ENCODE measurements at regions not wholly inside any gene's neighbourhood (a gene's known extent, or its start where the extent isn't known, plus 50 kb on each side); places are given as distances from the start of the nearest gene placed in this dataset.

DNA sequence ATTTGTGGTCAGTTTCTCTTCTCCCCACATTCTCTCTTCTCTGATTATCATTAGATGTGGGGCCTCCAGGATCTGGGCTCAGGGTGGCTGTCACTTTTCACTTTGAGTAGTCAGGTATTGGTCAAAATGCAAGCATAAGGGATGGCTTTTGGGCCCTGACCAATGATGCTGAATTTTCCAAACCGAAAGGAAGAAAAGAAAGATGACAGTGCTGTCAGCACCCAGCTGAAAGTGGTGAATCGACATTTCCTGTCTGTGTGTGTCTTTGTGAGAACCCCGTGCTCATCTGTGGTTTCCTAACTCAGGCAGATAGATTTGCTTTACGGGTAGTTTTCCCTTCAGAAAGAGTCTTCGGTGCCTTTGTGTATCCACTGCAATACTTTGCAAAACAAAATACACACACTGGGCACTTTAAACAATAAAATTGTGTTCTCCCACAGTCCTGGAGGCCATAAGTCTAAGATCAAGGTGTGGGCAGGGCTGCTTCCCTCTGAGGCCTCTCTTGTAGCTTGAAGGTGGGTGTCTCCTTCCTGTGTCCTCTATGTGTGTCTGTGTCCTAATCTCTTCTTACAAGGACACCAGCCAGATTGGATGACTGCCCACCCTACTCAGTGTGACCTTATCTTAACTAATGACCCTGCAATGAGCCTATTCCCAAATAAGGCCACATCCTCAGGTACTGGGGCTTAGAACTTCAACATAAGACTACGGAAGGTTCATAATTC, 274.8 kb upstream of the AJAP1 start:
- Histone ChIP-seq H3K9ac (ENCODE audit: low read length) (no peak overlapping the region), H3K27me3 (ENCODE audit: control insufficient read depth, insufficient read depth, low read length) (no peaks in the 10 kb centered on the region), H3K36me3 (ENCODE audit: control insufficient read depth, low read depth, low read length) (no peaks in the 10 kb centered on the region), H3K4me3 (ENCODE audit: low read length) (no peak overlapping the region), H3K4me1 (ENCODE audit: control insufficient read depth, low read depth, low read length) (no peaks in the 10 kb centered on the region), H3K27ac (ENCODE audit: low read length) (no peak overlapping the region), H3K9me3 (ENCODE audit: control insufficient read depth, low read depth, low read length) (peaks cover 9% of the 10 kb centered on the region)

DNA sequence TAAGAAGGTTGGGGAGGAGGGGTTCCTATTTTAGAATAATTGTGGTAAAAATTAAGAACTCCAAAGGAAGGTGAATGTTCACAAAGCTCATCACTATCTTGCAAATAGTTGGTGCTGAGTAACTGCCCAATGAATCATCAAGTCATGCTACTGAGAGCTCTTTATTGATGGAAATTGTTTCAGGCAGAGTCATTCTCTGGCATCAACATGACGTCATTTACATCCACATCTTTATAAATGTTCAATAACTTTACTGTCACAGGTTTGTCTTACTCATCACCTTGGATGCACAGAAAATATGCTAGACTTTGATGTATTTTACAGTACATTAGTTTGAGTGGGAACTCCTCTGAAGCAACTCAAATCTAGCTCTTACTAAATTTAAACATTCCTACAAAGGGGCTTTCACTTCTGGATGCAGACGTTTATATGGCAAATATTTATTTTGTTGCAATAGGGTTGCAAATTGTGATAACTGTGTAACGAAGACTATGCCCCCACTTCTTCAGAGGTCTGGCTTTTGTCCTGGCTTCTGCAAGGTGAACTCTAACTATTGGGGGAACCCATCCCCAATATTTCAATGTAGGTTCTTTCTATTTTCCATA, 273.7 kb upstream of the AJAP1 start:
- no peak overlapping the region for H3K9ac ChIP-seq (ENCODE audit: low read length)
- no peak overlapping the region for H3K4me3 ChIP-seq (ENCODE audit: low read length)
- H3K27me3 ChIP-seq (ENCODE audit: control insufficient read depth, insufficient read depth, low read length), result no peaks in the 10 kb centered on the region
- H3K4me1 ChIP-seq (ENCODE audit: control insufficient read depth, low read depth, low read length), result no peaks in the 10 kb centered on the region
- H3K36me3 ChIP-seq (ENCODE audit: control insufficient read depth, low read depth, low read length), result no peaks in the 10 kb centered on the region
- H3K9me3 ChIP-seq (ENCODE audit: control insufficient read depth, low read depth, low read length), result peaks cover 9% of the 10 kb centered on the region
- H3K27ac ChIP-seq (ENCODE audit: low read length), result no peak overlapping the region

DNA sequence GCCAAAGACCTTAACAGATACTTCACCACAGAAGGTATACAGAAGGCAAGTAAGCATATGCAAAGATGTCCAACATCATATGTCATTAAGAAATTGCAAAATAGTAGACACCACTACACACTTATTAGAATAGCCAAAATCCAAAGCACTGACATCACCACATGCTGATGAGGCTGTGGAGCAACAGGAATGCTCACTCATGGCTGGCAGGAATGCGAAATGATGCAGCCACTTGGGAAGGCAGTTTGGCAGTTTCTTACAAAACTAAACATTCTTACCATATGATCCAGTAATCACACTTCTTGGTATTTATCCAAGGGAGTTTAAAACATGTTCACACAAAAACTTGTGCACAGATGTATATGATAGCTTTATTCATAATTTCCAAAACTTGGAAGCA, 261.2 kb upstream of the AJAP1 start:
- Histone ChIP-seq H3K36me3 (ENCODE audit: control insufficient read depth, low read depth, low read length) (no peaks in the 10 kb centered on the region), H3K27me3 (ENCODE audit: control insufficient read depth, insufficient read depth, low read length) (no peaks in the 10 kb centered on the region), H3K9me3 (ENCODE audit: control insufficient read depth, low read depth, low read length) (peaks cover 20% of the 10 kb centered on the region), H3K4me1 (ENCODE audit: control insufficient read depth, low read depth, low read length) (peaks cover 14% of the 10 kb centered on the region), H3K9ac (ENCODE audit: low read length) (no peak overlapping the region), H3K4me3 (ENCODE audit: low read length) (no peak overlapping the region), H3K27ac (ENCODE audit: low read length) (no peak overlapping the region)

DNA sequence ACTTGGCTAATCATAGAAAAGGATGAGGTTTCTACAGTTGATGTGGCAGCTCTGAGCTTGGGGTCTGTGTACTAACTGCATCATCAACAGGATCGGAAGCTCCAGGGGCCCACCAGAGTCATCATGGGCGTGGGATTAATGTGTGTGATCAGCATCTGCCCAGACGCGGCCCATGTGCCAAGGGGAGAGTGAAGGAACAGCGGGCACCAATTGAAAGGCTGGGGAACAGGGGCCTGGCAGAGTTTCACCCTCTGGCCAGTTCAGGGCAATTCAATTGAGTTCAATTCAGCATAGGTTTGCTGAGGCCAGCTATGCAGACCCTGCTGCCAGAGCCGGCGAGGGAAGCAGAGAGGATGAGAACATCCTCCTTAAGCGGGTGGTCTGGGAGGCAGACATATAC, 260.0 kb upstream of the AJAP1 start:
- peaks cover 14% of the 10 kb centered on the region for H3K4me1 ChIP-seq (ENCODE audit: control insufficient read depth, low read depth, low read length)
- H3K9ac ChIP-seq (ENCODE audit: low read length), result no peak overlapping the region
- H3K27me3 ChIP-seq (ENCODE audit: control insufficient read depth, insufficient read depth, low read length), result no peaks in the 10 kb centered on the region
- H3K4me3 ChIP-seq (ENCODE audit: low read length), result no peak overlapping the region
- peaks cover 20% of the 10 kb centered on the region for H3K9me3 ChIP-seq (ENCODE audit: control insufficient read depth, low read depth, low read length)
- H3K27ac ChIP-seq (ENCODE audit: low read length), result no peak overlapping the region
- no peaks in the 10 kb centered on the region for H3K36me3 ChIP-seq (ENCODE audit: control insufficient read depth, low read depth, low read length)

DNA sequence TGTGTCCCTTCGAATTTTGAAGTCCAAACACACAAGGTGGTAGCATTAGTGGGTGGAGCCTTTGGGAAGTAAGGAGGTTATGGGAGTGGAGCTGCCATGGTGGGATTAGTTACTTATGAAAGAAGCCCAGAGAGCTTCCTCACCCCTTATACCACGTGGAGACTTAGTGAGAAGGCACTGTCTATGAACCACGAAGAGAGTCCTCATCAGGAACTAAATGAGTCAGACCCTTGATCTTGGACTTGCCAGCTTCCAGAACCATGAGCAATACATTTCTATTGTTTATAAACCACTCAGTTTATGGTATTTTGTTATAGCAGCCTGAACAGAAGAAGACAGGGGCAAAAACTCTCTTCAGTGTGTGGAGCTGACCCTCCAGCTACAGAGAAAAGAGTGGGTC, 259.3 kb upstream of the AJAP1 start:
- Histone ChIP-seq H3K9ac (ENCODE audit: low read length) (no peak overlapping the region), H3K27me3 (ENCODE audit: control insufficient read depth, insufficient read depth, low read length) (no peaks in the 10 kb centered on the region), H3K36me3 (ENCODE audit: control insufficient read depth, low read depth, low read length) (no peaks in the 10 kb centered on the region), H3K27ac (ENCODE audit: low read length) (no peak overlapping the region), H3K4me1 (ENCODE audit: control insufficient read depth, low read depth, low read length) (peaks cover 14% of the 10 kb centered on the region), H3K4me3 (ENCODE audit: low read length) (no peak overlapping the region), H3K9me3 (ENCODE audit: control insufficient read depth, low read depth, low read length) (peaks cover 20% of the 10 kb centered on the region)

DNA sequence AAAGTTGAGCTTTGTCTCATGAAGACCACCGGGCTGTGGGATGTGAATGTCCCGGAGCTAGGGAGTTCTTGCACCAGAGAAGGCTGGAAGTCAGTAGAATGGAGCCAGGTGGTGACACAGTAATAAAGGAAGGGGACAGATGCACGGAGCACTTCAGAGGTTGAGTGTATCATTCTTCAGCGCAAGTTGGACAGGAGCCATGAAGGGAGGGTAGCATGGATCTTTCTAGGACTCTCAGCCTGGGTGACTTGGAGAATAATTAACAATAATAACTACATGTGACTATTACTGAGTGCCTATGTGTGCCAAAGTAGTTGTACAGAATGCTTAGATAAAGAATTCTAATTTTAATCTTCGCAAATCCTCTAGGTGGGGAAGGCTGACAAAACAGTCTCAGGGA, 258.7 kb upstream of the AJAP1 start:
- Histone ChIP-seq H3K36me3 (ENCODE audit: control insufficient read depth, low read depth, low read length) (no peaks in the 10 kb centered on the region), H3K27ac (ENCODE audit: low read length) (no peak overlapping the region), H3K27me3 (ENCODE audit: control insufficient read depth, insufficient read depth, low read length) (no peaks in the 10 kb centered on the region), H3K9ac (ENCODE audit: low read length) (no peak overlapping the region), H3K9me3 (ENCODE audit: control insufficient read depth, low read depth, low read length) (peaks cover 20% of the 10 kb centered on the region), H3K4me3 (ENCODE audit: low read length) (no peak overlapping the region), H3K4me1 (ENCODE audit: control insufficient read depth, low read depth, low read length) (peaks cover 14% of the 10 kb centered on the region)

DNA sequence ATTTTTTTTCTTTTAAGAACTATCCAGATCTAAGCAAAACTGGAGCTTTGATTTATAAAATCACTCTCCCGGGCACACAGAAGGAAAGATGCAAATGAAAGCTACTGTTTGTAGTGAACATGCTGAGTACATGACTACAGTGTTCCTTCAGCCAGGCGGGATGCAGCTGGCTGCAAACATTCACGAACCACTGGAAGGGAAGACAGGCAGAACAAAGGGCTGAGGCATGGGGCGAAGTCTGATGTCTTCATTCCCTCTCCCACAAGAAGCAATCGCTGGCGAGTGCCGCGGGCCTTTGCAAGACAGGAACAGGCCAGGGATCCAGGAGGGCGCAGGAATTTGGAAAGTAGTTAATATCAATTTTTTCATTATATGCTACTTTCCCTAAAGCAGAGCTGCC, 257.9 kb upstream of the AJAP1 start:
- no peak overlapping the region for H3K27ac ChIP-seq (ENCODE audit: low read length)
- no peak overlapping the region for H3K9ac ChIP-seq (ENCODE audit: low read length)
- H3K36me3 ChIP-seq (ENCODE audit: control insufficient read depth, low read depth, low read length), result no peaks in the 10 kb centered on the region
- peaks cover 14% of the 10 kb centered on the region for H3K4me1 ChIP-seq (ENCODE audit: control insufficient read depth, low read depth, low read length)
- no peak overlapping the region for H3K4me3 ChIP-seq (ENCODE audit: low read length)
- peaks cover 20% of the 10 kb centered on the region for H3K9me3 ChIP-seq (ENCODE audit: control insufficient read depth, low read depth, low read length)
- no peaks in the 10 kb centered on the region for H3K27me3 ChIP-seq (ENCODE audit: control insufficient read depth, insufficient read depth, low read length)

DNA sequence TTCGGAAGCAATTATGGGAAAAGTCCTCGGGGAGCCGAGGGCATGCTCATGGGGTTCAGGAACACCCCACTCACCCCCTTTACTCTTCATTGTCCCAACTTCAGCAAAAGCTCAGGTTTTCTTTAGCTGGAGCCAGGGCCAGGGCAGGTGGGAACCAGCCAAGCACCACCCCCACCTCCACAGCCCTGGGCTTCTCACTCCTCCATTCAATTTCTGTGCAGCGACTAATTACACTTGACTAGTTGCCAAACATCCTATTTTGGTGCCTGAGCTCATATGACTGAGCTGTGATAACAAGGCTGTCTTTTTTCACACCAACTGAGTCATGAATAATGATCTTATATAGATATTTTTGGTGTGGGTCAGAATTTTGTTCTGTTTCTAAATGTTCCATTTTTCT, 257.2 kb upstream of the AJAP1 start:
- H3K4me3 ChIP-seq (ENCODE audit: low read length), result no peak overlapping the region
- H3K9me3 ChIP-seq (ENCODE audit: control insufficient read depth, low read depth, low read length), result peaks cover 17% of the 10 kb centered on the region
- H3K4me1 ChIP-seq (ENCODE audit: control insufficient read depth, low read depth, low read length), result peaks cover 14% of the 10 kb centered on the region
- no peak overlapping the region for H3K9ac ChIP-seq (ENCODE audit: low read length)
- H3K36me3 ChIP-seq (ENCODE audit: control insufficient read depth, low read depth, low read length), result no peaks in the 10 kb centered on the region
- H3K27me3 ChIP-seq (ENCODE audit: control insufficient read depth, insufficient read depth, low read length), result no peaks in the 10 kb centered on the region
- no peak overlapping the region for H3K27ac ChIP-seq (ENCODE audit: low read length)

DNA sequence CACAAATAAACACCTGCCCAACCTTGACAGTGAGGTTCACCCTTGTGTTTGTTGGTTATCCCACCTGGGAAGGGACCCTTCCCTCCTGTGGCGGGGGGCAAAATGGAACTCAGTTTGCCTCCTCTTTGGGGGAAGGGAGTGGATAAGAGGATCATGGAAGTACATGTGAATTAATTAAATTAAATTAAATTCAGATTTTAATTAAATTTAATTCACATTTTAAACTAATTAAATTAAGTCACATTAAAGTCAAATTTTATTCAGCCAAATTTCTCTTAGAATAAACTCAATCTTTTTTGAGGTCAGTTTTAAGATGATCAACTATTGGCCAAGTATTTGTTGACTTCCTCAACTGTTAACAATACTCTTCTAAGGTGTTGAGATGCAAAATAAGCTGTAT, 252.4 kb upstream of the AJAP1 start:
- Histone ChIP-seq H3K36me3 (ENCODE audit: control insufficient read depth, low read depth, low read length) (no peaks in the 10 kb centered on the region), H3K27ac (ENCODE audit: low read length) (no peak overlapping the region), H3K9ac (ENCODE audit: low read length) (no peak overlapping the region), H3K4me1 (ENCODE audit: control insufficient read depth, low read depth, low read length) (peaks cover 4% of the 10 kb centered on the region), H3K4me3 (ENCODE audit: low read length) (no peak overlapping the region), H3K9me3 (ENCODE audit: control insufficient read depth, low read depth, low read length) (no peaks in the 10 kb centered on the region), H3K27me3 (ENCODE audit: control insufficient read depth, insufficient read depth, low read length) (no peaks in the 10 kb centered on the region)

DNA sequence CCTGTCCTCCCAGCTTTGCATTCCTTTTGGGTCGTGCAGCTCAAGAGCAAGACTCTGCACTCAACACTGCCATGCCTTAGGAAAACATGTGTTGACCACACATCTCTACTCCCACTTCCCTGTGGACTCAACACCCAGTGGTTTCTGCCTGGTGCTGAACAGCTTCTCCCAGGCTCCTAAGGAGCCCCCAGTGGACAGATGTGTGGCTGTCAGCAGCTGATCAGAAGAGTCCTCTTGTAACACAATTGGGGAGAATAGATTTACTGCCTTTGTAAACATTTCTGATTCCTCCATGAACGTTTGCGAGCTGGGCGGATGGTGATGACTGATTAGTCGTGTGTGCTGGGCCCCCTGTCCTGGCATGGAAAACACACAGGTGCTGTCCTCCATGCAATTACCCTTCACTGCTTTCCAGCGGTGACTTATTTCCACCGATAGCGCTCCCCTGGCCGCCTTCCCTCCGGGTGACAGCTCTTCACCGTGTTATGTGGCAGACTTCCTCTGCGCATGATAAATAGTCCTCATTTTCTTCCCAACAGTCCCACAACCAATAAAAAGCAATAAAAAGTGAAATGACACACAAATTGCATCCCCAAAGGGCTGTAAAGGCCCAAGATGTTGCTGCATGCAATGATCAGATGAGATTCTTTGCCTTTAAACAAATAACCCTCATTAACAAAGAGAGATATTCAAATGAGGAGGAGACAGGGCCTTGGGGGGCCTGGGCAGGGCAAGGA, 249.4 kb upstream of the AJAP1 start:
- no peak overlapping the region for H3K27ac ChIP-seq (ENCODE audit: low read length)
- no peak overlapping the region for H3K9ac ChIP-seq (ENCODE audit: low read length)
- H3K27me3 ChIP-seq (ENCODE audit: control insufficient read depth, insufficient read depth, low read length), result no peaks in the 10 kb centered on the region
- H3K36me3 ChIP-seq (ENCODE audit: control insufficient read depth, low read depth, low read length), result no peaks in the 10 kb centered on the region
- H3K9me3 ChIP-seq (ENCODE audit: control insufficient read depth, low read depth, low read length), result no peaks in the 10 kb centered on the region
- H3K4me1 ChIP-seq (ENCODE audit: control insufficient read depth, low read depth, low read length), result no peaks in the 10 kb centered on the region
- H3K4me3 ChIP-seq (ENCODE audit: low read length), result no peak overlapping the region

DNA sequence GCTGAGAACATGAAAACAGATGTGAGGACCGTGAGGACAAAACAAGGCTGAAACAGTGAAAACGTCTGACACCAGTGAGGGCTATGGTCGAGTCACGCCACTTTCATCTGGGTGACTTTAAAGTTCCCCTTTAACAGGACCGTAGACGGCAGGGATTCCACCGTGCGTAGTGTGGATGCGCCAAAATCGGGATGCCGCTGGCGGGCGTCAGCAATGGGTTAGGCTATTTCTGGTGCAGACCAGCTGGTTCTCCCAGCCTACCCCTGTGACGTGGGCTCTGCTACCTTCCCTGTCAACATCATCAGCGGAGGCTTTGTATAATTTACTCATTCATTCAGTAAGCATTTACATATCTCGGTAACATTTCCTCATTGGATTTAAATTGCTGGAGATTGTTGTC, 246.6 kb upstream of the AJAP1 start:
- no peak overlapping the region for H3K27ac ChIP-seq (ENCODE audit: low read length)
- no peaks in the 10 kb centered on the region for H3K36me3 ChIP-seq (ENCODE audit: control insufficient read depth, low read depth, low read length)
- no peaks in the 10 kb centered on the region for H3K27me3 ChIP-seq (ENCODE audit: control insufficient read depth, insufficient read depth, low read length)
- no peak overlapping the region for H3K9ac ChIP-seq (ENCODE audit: low read length)
- no peak overlapping the region for H3K4me3 ChIP-seq (ENCODE audit: low read length)
- no peaks in the 10 kb centered on the region for H3K4me1 ChIP-seq (ENCODE audit: control insufficient read depth, low read depth, low read length)
- H3K9me3 ChIP-seq (ENCODE audit: control insufficient read depth, low read depth, low read length), result no peaks in the 10 kb centered on the region

DNA sequence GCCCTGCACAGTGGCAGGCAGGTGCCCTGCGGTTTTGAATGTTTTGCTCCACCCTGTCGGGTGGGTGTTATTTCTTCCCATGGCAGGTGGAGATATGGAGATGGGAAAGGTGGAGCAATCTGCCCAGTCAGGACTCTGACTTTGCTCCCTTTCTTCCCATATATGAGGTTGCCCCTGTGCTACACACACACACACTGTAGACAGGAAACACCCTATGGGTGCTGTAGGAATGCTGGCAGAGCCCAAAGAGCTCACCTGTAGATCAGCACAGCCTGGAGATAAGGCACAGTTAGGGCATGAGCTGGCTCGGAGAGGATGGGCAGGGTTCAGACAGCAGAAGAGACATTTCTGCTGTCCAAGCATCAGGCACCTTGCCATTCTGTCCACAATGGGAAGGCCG, 246.0 kb upstream of the AJAP1 start:
- H3K36me3 ChIP-seq (ENCODE audit: control insufficient read depth, low read depth, low read length), result no peaks in the 10 kb centered on the region
- H3K4me3 ChIP-seq (ENCODE audit: low read length), result no peak overlapping the region
- H3K9me3 ChIP-seq (ENCODE audit: control insufficient read depth, low read depth, low read length), result no peaks in the 10 kb centered on the region
- no peaks in the 10 kb centered on the region for H3K4me1 ChIP-seq (ENCODE audit: control insufficient read depth, low read depth, low read length)
- no peak overlapping the region for H3K9ac ChIP-seq (ENCODE audit: low read length)
- no peak overlapping the region for H3K27ac ChIP-seq (ENCODE audit: low read length)
- H3K27me3 ChIP-seq (ENCODE audit: control insufficient read depth, insufficient read depth, low read length), result no peaks in the 10 kb centered on the region

Data from iPS-18a (cell line).